ENCODE measurements at regions not wholly inside any gene's neighbourhood (a gene's known extent, or its start where the extent isn't known, plus 50 kb on each side); places are given as distances from the start of the nearest gene placed in this dataset.
"Not testable (repeated sequence)": the region's sequence is repeated elsewhere in the genome, so short reads cannot be mapped to it uniquely, and the experiment has no call there.

GRCh38 chr3:17877299-17877698 is 134.9 kb upstream of the TBC1D5 start:
- no peak for TF ChIP-seq CTCF (IDR thresholded peaks at IDR 0.05; ENCODE audit: low read depth, low read length)
- H3K4me3 ChIP-seq (ENCODE audit: low read depth, low read length) = no peak overlapping the region

- H3K4me3 ChIP-seq (ENCODE audit: low read depth, low read length) = no peak overlapping the region
- no peak for TF ChIP-seq CTCF (IDR thresholded peaks at IDR 0.05; ENCODE audit: low read depth, low read length)
Measured at GRCh38 chr3:17874636-17875035, 132.2 kb upstream of the TBC1D5 start.

DNA sequence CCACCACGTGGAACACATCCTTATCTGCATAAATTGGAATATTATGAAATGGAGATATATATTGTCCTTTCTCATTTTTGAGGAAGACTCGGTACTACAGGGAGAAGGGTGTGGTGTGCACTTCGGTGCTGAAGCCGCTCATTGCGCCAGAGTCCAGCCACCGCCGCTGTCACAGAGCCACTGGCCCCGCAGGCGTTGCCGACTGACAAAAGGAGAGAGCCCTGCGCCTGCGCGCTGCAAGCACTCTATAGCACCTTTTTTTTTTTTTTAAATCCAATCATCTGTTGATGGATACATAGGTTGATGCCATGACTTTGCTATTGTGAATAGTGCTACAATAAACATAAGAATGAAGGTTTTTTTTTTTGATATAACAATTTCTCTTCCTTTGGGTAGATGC is 130.0 kb upstream of the TBC1D5 start:
- H3K4me3 ChIP-seq (ENCODE audit: low read depth, low read length) = no peak overlapping the region
- no peak for TF ChIP-seq CTCF (IDR thresholded peaks at IDR 0.05; ENCODE audit: low read depth, low read length)

DNA sequence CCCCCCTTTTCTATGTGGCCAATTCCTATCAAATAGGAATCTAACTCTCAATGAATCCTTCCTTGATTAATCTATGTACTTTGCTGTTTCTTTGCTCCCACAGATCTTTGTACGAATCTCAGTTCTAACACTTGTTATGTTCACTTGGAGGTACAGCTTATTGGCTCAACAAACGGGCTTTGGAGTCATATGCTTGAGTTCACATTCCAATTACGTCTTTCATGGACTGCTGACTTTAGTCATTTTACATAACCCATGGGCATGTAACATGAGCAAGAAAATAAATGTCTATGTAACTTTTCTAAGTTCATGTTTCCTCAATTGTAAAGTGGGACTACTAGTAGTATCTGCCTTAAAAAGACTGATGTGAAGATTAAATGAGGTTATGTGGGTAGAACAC is 123.2 kb upstream of the TBC1D5 start:
- no peak for TF ChIP-seq CTCF (IDR thresholded peaks at IDR 0.05; ENCODE audit: low read depth, low read length)
- H3K4me3 ChIP-seq (ENCODE audit: low read depth, low read length) = no peak overlapping the region

DNA sequence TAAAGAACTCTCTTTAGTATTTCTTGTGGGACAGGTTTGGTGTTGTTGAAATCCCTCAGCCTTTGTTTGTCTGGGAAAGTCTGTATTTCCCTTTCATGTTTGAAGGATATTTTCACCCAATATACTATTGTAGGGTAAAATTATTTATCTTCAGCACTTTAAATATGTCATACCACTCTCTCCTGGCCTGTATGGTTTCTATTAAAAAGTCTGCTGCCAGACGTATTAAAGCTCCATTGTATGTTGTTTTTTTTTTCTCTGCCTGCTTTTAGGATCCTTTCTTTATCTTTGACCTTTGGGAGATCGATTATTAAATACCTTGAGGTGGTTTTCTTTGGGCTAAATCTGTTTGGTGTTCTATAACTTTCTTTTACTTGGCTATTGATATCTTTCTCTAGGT is 119.0 kb upstream of the TBC1D5 start:
- no peak overlapping the region for H3K4me3 ChIP-seq (ENCODE audit: low read depth, low read length)
- no peak for TF ChIP-seq CTCF (IDR thresholded peaks at IDR 0.05; ENCODE audit: low read depth, low read length)

DNA sequence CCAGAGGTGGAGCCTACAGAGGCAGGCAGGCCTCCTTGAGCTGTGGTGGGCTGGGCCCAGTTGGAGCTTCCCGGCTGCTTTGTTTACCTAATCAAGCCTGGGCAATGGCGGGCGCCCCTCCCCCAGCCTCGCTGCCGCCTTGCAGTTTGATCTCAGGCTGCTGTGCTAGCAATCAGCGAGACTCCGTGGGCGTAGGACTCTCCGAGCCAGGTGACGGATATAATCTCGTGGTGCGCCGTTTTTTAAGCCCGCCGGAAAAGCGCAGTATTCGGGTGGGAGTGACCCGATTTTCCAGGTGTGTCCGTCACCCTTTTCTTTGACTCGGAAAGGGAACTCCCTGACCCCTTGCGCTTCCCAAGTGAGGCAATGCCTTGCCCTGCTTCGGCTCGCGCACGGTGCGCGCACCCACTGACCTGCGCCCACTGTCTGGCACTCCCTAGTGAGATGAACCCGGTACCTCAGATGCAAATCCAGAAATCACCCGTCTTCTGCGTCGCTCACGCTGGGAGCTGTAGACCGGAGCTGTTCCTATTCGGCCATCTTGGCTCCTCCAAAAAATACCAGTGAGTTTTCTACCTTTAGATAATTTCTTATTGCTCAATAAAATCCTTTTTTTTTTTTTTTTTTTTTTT is 118.5 kb upstream of the TBC1D5 start:
- H3K4me3 ChIP-seq (ENCODE audit: low read depth, low read length) = not testable (repeated sequence)

DNA sequence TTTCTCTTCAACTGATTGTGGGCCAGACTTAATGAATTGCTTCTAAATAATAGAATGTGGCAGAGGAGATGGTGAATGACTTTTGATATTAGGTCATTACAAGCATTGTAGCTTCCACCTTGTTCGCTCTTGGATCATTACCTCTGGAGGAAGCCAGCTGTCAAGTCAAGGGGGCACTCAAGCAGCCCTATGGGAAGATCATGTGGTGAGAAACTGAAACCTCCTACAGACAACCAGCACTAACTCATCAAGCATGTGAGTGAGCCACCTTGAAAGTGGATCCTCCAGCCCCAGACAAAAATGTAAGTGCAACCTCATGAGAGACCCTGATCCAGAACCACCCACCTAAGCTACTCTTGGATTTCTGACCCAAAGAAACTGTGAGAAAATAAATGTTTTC is 109.8 kb upstream of the TBC1D5 start:
- TF ChIP-seq CTCF (IDR thresholded peaks at IDR 0.05; ENCODE audit: low read depth, low read length) = no peak
- no peak overlapping the region for H3K4me3 ChIP-seq (ENCODE audit: low read depth, low read length)

DNA sequence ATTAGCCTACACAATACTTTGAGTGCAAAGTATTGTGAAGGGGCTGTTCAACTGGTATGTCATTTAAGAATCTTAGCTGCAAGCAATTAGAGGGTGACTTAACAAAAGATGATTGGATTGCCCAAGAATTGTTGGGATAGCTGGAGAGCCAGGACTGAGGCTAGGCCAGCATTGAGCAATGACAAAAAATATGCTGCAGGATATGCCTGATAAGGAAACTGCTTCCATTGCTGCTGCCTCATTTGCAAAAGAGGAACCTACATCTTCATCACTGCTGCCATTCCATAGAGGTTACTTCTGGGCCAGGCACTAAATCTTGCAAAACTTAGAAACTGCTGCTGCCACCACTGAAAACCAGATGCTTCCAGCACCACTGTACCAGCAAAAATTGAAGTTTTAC is 108.0 kb upstream of the TBC1D5 start:
- H3K4me3 ChIP-seq (ENCODE audit: low read depth, low read length) = no peak overlapping the region
- no peak for TF ChIP-seq CTCF (IDR thresholded peaks at IDR 0.05; ENCODE audit: low read depth, low read length)

Measured in WI38 (cell line).